NCI-H2107 treated with DMSO at 0.1 percent for 48 hours (cell line): ENCODE measurements at regions not wholly inside any gene's neighbourhood (a gene's known extent, or its start where the extent isn't known, plus 50 kb on each side); places are given as distances from the start of the nearest gene placed in this dataset.
"Not testable (repeated sequence)": the region's sequence is repeated elsewhere in the genome, so short reads cannot be mapped to it uniquely, and the experiment has no call there.

Source experiments
- DNase-seq: peaks from one replicate; lab custom pipeline; 2025; ENCODE audit not compliant: unreplicated experiment; lab: John Stamatoyannopoulos, UW

- DNase-seq = no peak
Observed at GRCh38 chr4:126470862-126471261, 1156.1 kb downstream of the FAT4 start.

- no peak for DNase-seq
Observed at GRCh38 chr4:126475730-126476129, 1157.0 kb upstream of the INTU start.

- DNase-seq = no peak
Observed at GRCh38 chr4:126479709-126480108, 1153.0 kb upstream of the INTU start.

GRCh38 chr4:126482311-126482710 is 1150.4 kb upstream of the INTU start:
- no peak for DNase-seq

GRCh38 chr4:126486377-126486776 is 1146.4 kb upstream of the INTU start:
- no peak for DNase-seq

- DNase-seq = no peak
Observed at GRCh38 chr4:126489826-126490463, 1142.8 kb upstream of the INTU start.

- no peak for DNase-seq
Observed at GRCh38 chr4:126495163-126495752, 1137.5 kb upstream of the INTU start.

- DNase-seq = no peak
Observed at GRCh38 chr4:126512979-126513378, 1119.8 kb upstream of the INTU start.

GRCh38 chr4:126513596-126513995 is 1119.2 kb upstream of the INTU start:
- no peak for DNase-seq

- no peak for DNase-seq
Observed at GRCh38 chr4:126520731-126521130, 1112.0 kb upstream of the INTU start.

GRCh38 chr4:126525400-126525799 is 1107.4 kb upstream of the INTU start:
- DNase-seq = not testable (repeated sequence)

- DNase-seq = no peak
Observed at GRCh38 chr4:126526335-126526734, 1106.4 kb upstream of the INTU start.

GRCh38 chr4:126529997-126530396 is 1102.8 kb upstream of the INTU start:
- no peak for DNase-seq

- no peak for DNase-seq
Observed at GRCh38 chr4:126530996-126531585, 1101.7 kb upstream of the INTU start.

GRCh38 chr4:126532527-126532926 is 1100.2 kb upstream of the INTU start:
- DNase-seq = no peak

GRCh38 chr4:126533146-126533805 is 1099.5 kb upstream of the INTU start:
- DNase-seq = no peak

- DNase-seq = no peak
Observed at GRCh38 chr4:126539771-126540170, 1093.0 kb upstream of the INTU start.

- peak; percentile 49 for DNase-seq
Observed at GRCh38 chr4:126541820-126542219, 1090.9 kb upstream of the INTU start.

- DNase-seq = no peak
Observed at GRCh38 chr4:126544276-126544675, 1088.5 kb upstream of the INTU start.

- not testable (repeated sequence) for DNase-seq
Observed at GRCh38 chr4:126546197-126546596, 1086.6 kb upstream of the INTU start.

- DNase-seq = no peak
Observed at GRCh38 chr4:126547352-126547751, 1085.4 kb upstream of the INTU start.

GRCh38 chr4:126548890-126549289 is 1083.9 kb upstream of the INTU start:
- no peak for DNase-seq
